SK-N-MC (cell line): ENCODE measurements at regions not wholly inside any gene's neighbourhood (a gene's known extent, or its start where the extent isn't known, plus 50 kb on each side); places are given as distances from the start of the nearest gene placed in this dataset.
"Not testable (repeated sequence)": the region's sequence is repeated elsewhere in the genome, so short reads cannot be mapped to it uniquely, and the experiment has no call there.

ENCODE experiments used
- EZH2 ChIP-seq: fragments of 200-600 bp; sonication (generic); IDR thresholded peaks from one replicate; pipeline ENCODE4 v1.6.1; 2017; ENCODE audit warnings: antibody characterized with exemption
- FOXP2 ChIP-seq: optimal IDR thresholded peaks from 2 replicates; pipeline ENCODE3; 2011; ENCODE audit warnings: mild to moderate bottlenecking, moderate library complexity; ENCODE audit not compliant: insufficient read depth; ENCODE audit errors: extremely low read length, control extremely low read depth
- POLR2AphosphoS5 ChIP-seq: IDR thresholded peaks from 2 replicates; pipeline ENCODE4 v1.6.1; 2012; ENCODE audit warnings: mild to moderate bottlenecking, low read depth, low read length, borderline replicate concordance

DNA sequence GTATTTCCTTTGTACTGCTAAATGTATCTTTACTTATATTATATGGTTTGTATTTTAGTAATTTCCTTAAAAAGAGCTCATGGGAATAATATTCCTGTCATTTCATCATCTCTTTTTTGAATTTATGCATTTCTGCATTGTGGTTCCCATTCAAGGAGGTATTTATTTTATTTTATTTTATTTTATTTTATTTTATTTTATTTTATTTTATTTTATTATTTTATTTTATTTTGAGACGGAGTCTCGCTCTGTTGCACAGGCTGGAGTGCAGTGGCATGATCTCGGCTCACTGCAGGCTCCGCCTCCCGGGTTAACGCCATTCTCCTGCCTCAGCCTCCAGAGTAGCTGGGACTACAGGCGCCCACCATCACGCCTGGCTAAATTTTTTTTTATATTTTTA is 371.2 kb downstream of the PDCD6IP start:
- not testable (repeated sequence) for TF ChIP-seq POLR2AphosphoS5, EZH2, FOXP2
